HT-29 (cell line): ENCODE measurements at regions not wholly inside any gene's neighbourhood (a gene's known extent, or its start where the extent isn't known, plus 50 kb on each side); places are given as distances from the start of the nearest gene placed in this dataset.
A peak's percentile ranks its signal among the peaks of the same experiment; 100 is the strongest.
"Not testable (repeated sequence)": the region's sequence is repeated elsewhere in the genome, so short reads cannot be mapped to it uniquely, and the experiment has no call there.

Source experiments
- DNase-seq: peaks from one replicate; pipeline ENCODE4 v3.0.0-alpha.2; 2015; ENCODE audit warnings: low spot score

DNA sequence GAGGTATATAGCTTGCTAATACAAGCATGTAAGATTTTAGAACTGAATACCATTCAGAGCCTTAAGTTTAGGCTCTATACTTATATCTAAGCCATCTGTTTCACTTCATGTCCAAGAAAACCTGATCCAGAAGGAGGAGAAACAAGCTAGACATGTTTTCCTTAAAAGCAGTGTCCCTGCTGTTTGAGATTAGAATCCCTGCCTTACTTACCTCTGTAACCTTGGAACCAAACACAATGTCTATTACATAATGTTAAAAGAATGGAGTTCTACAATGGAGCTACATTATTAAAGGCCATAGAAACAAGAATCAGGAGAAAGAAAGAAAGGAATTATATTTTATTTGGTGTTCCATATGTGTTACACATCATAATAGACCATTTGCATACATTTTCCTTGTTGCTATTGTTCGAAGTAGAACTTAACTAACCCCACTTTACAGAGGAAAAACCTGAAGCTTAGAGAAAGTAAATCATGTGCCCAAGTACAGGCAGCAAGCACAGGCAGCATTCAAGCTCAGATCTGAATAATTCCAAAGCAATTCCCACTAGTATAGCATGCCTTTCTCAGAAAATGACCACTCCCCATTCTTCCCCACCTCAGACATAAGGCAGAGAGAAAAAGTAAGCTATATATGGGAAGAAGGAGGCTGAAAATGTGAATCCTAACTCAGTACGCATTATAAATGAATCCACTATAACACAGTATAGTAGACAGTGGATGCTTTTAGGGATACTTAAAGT lies 380.1 kb upstream of the SPAG17 start:
- DNase-seq = no peak

GRCh38 chr1:118563981-118564951 lies 379.2 kb upstream of the SPAG17 start:
- DNase-seq = no peak

DNA sequence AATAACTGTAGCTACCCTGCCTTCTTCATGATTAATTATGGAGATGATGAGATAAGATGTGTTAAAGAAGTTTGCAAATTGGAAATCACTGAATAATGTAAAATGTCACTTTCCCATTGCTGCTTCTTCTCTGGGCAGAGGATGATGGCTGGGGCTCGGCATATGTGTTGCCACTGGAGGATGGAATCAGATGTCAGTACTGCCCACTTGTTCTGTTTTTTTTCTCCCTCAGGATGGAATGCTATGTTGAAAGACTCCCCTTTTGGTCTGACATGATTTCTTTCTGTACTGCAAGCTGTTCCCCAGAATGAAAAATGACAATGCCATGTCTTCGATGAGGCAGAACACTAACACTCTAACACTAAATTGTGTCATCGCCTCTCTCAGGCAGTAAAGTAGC lies 373.9 kb upstream of the SPAG17 start:
- DNase-seq = no peak

- DNase-seq = no peak
Measured at GRCh38 chr1:118556936-118557335, 371.9 kb upstream of the SPAG17 start.

GRCh38 chr1:118555638-118556037 lies 370.6 kb upstream of the SPAG17 start:
- DNase-seq = no peak

GRCh38 chr1:118535901-118536300 lies 350.9 kb upstream of the SPAG17 start:
- no peak for DNase-seq

DNA sequence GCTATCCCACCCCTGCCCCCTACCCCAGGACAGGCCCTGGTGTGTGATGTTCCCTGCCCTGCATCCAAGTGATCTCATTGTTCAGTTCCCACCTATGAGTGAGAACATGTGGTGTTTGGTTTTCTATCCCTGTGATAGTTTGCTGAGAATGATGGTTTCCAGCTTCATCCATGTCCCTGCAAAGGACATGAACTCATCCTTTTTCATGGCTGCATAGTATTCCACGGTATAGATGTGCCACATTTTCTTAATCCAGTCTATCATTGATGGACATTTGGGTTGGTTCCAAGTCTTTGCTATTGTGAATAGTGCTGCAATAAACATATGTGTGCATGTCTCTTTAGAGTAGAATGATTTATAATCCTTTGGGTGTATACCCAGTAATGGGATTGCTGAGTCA lies 326.9 kb upstream of the SPAG17 start:
- DNase-seq = not testable (repeated sequence)

DNA sequence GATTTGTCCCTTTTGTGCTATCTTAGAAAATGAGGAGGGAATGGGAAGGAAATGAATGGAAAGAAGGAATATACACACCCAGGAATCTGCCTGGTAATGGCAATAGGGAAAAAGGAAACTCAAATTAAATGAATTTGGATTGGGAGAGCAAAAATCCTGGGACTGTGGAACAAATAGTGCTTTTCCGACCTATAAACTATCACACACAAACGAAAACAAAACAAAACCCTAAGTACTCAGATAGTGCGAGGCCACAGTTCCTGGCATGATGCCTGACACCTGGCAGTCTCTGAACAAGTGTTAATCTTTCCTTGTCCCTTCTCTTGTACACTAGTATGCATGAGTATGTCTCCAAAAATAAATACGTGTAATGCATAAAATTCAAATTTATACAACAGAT lies 319.8 kb upstream of the SPAG17 start:
- no peak for DNase-seq

GRCh38 chr1:118504221-118504644 lies 319.2 kb upstream of the SPAG17 start:
- no peak for DNase-seq

DNA sequence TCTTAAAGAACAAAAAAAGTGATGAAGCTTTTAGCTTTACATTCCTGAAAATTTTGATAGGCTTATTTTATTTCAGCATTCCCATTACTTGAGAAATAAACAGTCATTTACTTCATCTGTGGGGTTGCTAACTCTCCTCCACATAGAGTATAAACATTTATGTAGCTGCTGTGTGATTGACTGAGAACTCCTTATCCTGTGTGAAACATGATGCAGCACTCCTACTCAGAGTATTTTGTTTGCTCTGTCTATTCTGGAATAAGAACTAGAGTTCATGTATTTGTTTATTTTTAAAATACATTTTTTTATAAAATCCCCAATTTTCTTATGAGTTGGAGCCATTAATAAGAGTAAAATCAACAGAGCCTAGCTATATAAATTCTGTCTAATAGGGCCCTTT lies 318.7 kb upstream of the SPAG17 start:
- no peak for DNase-seq

GRCh38 chr1:118494998-118495397 lies 310.0 kb upstream of the SPAG17 start:
- DNase-seq = no peak

- no peak for DNase-seq
Measured at GRCh38 chr1:118488787-118489186, 303.8 kb upstream of the SPAG17 start.

- DNase-seq = no peak
Measured at GRCh38 chr1:118487932-118488331, 302.9 kb upstream of the SPAG17 start.

- DNase-seq = no peak
Measured at GRCh38 chr1:118487091-118487490, 302.1 kb upstream of the SPAG17 start.

DNA sequence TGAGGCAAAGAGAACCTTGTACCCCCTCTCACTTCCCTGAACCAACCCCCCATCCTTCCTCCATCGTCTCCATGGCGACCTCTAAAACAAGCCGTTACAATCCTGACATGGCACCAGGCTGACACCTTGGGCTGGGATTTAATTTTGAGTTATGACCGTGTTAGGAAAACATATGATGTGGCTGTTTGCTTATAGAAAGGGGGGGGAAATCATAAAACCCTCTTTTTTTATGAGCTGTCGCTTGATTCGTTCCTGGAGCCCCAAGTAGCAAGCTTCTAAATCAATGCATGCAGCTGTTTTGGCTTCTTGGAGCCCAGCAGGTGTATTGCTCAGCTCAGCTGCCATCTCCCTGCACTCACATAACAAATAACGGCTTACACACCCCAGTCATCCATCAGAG lies 301.2 kb upstream of the SPAG17 start:
- DNase-seq = no peak

DNA sequence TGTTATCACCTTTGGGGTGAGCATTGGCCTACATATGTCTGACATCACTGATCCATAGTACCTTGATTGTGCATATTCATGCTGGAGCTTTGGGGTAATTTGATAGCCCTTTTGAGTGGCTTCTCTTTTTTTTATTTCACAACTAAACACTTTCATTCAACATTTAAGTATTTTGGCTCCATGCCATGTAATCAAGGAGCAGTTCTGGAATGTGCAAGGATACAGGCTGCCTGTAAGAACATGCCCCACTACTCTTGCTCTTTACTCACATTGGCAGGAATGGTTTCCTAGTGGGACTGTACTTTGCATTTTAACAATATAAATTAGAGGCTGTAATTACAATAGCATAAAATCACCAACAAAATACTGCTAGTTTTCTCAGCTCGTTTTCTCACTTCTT lies 300.7 kb upstream of the SPAG17 start:
- DNase-seq = no peak

- no peak for DNase-seq
Measured at GRCh38 chr1:118484893-118485292, 299.9 kb upstream of the SPAG17 start.

- no peak for DNase-seq
Measured at GRCh38 chr1:118483245-118484006, 298.4 kb upstream of the SPAG17 start.

- peak; percentile 18 for DNase-seq
Measured at GRCh38 chr1:118481126-118481525, 296.1 kb upstream of the SPAG17 start.

DNA sequence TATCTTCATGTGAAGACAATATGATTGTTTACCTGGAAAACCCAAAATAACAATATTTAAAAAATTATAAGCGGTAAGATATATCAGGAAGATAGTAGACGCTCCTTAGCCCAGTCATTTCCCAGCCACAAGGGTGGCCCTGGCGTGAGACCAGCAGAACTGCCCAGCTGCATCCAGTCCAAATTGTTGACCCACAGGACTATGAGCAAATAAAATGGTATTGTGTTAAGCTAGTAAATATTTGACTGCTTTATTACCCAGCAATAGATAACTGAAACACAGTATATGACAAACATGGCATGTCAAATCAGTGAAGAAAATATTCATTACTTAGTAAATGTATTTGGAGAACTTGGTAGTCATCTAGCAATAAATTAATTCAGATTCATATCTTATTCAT lies 294.3 kb upstream of the SPAG17 start:
- DNase-seq = no peak

DNA sequence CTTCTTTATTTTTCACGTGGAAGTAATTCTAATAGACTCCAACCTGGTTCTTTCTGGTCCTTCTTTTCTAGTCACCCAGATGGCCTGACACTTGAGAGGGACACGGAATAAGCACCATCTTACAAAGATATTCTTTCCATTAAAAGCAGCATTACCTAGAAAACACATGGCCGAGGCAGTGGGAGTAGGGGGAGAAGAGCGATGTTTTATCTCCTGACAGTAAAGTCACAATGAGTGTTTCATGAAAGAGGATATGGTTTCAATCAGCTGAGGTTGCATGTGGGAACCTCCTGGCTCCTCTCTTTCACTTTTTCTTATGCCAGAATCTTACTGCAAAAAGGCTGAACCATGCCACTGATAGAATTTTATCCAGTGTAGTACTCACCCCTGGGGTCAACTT lies 288.8 kb upstream of the SPAG17 start:
- DNase-seq = no peak

- DNase-seq = not testable (repeated sequence)
Measured at GRCh38 chr1:118464460-118464859, 279.4 kb upstream of the SPAG17 start.
